ENCODE measurements at regions not wholly inside any gene's neighbourhood (a gene's known extent, or its start where the extent isn't known, plus 50 kb on each side); places are given as distances from the start of the nearest gene placed in this dataset.

DNA sequence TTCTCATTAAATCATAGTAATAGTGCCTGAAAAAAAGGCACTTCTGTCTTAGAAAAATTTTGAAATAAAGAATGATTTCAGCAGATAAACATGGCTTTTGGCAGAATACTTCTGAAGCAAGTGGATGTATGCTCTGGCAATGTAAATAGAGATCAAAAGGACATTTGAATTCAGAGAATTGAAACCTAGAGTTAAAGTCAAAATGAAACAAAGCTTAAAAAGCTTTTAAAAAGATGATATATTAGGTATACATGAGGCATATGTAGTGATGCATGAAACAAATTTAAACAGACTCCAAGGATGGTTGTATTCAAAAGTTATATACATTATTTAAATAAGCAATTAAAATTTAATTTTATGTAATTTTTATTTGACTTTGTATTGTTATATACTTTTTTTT lies 1344.5 kb upstream of the TMEFF2 start:
- Histone ChIP-seq H3K4me1 (no peaks in the 10 kb centered on the region), H3K4me3 (no peak overlapping the region), H3K4me2 (no peak overlapping the region), H3K27ac (no peak overlapping the region), H3K9me3 (no peaks in the 10 kb centered on the region)
- POLR2A ChIA-PET: no interaction called here
- CTCF ChIA-PET: no interaction called here
- DNase-seq (ENCODE audit: low read depth in 1 of 2, low spot score in 1 of 2): no peak
- no peak for TF ChIP-seq ZFP36 (IDR thresholded peaks at IDR 0.05; ENCODE audit: borderline replicate concordance, partially characterized antibody)
- no peak for TF ChIP-seq CEBPB (IDR thresholded peaks at IDR 0.05)
- TF ChIP-seq, protein P1, sequence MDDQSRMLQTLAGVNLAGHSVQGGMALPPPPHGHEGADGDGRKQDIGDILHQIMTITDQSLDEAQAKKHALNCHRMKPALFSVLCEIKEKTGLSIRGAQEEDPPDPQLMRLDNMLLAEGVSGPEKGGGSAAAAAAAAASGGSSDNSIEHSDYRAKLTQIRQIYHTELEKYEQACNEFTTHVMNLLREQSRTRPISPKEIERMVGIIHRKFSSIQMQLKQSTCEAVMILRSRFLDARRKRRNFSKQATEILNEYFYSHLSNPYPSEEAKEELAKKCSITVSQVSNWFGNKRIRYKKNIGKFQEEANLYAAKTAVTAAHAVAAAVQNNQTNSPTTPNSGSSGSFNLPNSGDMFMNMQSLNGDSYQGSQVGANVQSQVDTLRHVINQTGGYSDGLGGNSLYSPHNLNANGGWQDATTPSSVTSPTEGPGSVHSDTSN (IDR thresholded peaks at IDR 0.05): no peak
- no peak for TF ChIP-seq TFCP2L1 (CRISPR knock-in tag; IDR thresholded peaks at IDR 0.05)
- no peak for TF ChIP-seq SREBF2 (IDR thresholded peaks at IDR 0.05)
- TF ChIP-seq RNF2 (IDR thresholded peaks at IDR 0.05; ENCODE audit: borderline replicate concordance, low read depth): no peak
- TF ChIP-seq ZC3H11A (IDR thresholded peaks at IDR 0.05): no peak
- TF ChIP-seq FOSB (CRISPR knock-in tag; IDR thresholded peaks at IDR 0.05): no peak
- no peak for TF ChIP-seq CBX2 (IDR thresholded peaks at IDR 0.05; ENCODE audit: borderline replicate concordance, low read depth)
- no peak for ATAC-seq
- FAIRE-seq: no peak

DNA sequence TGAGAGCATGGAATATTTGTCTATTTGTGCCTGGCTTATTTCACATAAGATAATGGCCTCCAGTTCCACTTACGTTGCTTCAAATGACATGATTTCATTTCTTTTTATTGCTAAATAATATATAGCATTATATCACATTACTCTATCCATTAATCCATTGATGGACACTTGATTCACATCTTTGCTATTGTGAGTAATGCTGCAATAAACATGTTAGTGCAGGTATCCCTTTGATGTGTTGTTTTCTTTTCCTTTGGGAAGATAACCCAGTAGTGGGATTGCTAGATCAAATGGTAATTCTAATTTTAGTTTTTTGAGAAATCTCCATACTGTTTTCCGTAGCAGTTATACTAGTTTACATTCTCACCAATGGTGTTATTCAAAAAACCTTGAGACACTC lies 1343.3 kb upstream of the TMEFF2 start:
- no peak for ATAC-seq
- no peak overlapping the region for H3K4me3 ChIP-seq
- no peak overlapping the region for H3K27ac ChIP-seq
- no peaks in the 10 kb centered on the region for H3K9me3 ChIP-seq
- no peaks in the 10 kb centered on the region for H3K4me1 ChIP-seq
- POLR2A ChIA-PET: no interaction called here
- no peak for FAIRE-seq
- CTCF ChIA-PET: no interaction called here
- no peak overlapping the region for H3K4me2 ChIP-seq
- 60% methylated on average over 2 of the region's 2 CpGs for WGBS (ENCODE audit: missing lambda C conversion rate)
- TF ChIP-seq CEBPB (IDR thresholded peaks at IDR 0.05): no peak
- TF ChIP-seq HOXA7 (CRISPR knock-in tag; IDR thresholded peaks at IDR 0.05): no peak
- TF ChIP-seq EHF (CRISPR knock-in tag; IDR thresholded peaks at IDR 0.05): no peak
- TF ChIP-seq, protein P2, sequence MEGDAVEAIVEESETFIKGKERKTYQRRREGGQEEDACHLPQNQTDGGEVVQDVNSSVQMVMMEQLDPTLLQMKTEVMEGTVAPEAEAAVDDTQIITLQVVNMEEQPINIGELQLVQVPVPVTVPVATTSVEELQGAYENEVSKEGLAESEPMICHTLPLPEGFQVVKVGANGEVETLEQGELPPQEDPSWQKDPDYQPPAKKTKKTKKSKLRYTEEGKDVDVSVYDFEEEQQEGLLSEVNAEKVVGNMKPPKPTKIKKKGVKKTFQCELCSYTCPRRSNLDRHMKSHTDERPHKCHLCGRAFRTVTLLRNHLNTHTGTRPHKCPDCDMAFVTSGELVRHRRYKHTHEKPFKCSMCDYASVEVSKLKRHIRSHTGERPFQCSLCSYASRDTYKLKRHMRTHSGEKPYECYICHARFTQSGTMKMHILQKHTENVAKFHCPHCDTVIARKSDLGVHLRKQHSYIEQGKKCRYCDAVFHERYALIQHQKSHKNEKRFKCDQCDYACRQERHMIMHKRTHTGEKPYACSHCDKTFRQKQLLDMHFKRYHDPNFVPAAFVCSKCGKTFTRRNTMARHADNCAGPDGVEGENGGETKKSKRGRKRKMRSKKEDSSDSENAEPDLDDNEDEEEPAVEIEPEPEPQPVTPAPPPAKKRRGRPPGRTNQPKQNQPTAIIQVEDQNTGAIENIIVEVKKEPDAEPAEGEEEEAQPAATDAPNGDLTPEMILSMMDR (IDR thresholded peaks at IDR 0.05): no peak
- no peak for TF ChIP-seq CBX8 (IDR thresholded peaks at IDR 0.05)
- TF ChIP-seq POLR2A (IDR thresholded peaks at IDR 0.05; ENCODE audit: low read length): no peak
- no peak for TF ChIP-seq ZC3H11A (IDR thresholded peaks at IDR 0.05)
- TF ChIP-seq FOSL2 (IDR thresholded peaks at IDR 0.05): no peak
- TF ChIP-seq FOSL2 (CRISPR knock-in tag; IDR thresholded peaks at IDR 0.05): no peak
- TF ChIP-seq EHMT2 (IDR thresholded peaks at IDR 0.05; ENCODE audit: low read depth): no peak
- TF ChIP-seq NPAS2 (CRISPR knock-in tag; IDR thresholded peaks at IDR 0.05; ENCODE audit: borderline replicate concordance): no peak
- TF ChIP-seq, protein P3, sequence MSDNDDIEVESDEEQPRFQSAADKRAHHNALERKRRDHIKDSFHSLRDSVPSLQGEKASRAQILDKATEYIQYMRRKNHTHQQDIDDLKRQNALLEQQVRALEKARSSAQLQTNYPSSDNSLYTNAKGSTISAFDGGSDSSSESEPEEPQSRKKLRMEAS (IDR thresholded peaks at IDR 0.05): no peak
- TF ChIP-seq HEYL (CRISPR knock-in tag; IDR thresholded peaks at IDR 0.05): no peak
- no peak for TF ChIP-seq KDM5A (IDR thresholded peaks at IDR 0.05)
- TF ChIP-seq ESRRA (IDR thresholded peaks at IDR 0.05; ENCODE audit: borderline replicate concordance, low read length): no peak
- DNase-seq (ENCODE audit: low read depth in 1 of 2, low spot score in 1 of 2): no peak

DNA sequence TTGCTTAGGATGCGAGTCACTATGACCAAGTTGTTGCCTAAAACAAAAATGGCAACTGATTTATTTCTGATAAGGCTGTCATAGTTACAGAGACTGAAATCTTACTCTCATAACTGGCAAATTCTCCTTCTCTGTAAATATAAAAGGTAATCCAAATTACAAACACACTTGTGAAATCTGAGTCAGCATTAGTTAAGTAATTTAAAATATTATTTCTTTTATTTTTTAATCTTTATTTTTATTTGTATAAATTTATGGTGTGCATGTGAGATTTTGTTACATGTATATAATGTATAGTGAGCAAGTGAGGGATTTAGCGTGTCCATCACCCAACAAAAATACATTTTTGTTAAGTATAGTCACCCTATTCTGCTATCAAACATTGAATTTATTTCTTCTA lies 1342.8 kb upstream of the TMEFF2 start:
- no peaks in the 10 kb centered on the region for H3K9me3 ChIP-seq
- FAIRE-seq: no peak

More for the DNA sequence above, 1342.8 kb upstream of the TMEFF2 start:
- no peak overlapping the region for H3K27ac ChIP-seq
- no peaks in the 10 kb centered on the region for H3K4me1 ChIP-seq
- ChIA-PET POLR2A (no interaction called here), CTCF (no interaction called here)
- ATAC-seq (no peak), DNase-seq (ENCODE audit: low read depth in 1 of 2, low spot score in 1 of 2) (no peak)
- TF ChIP-seq CBX8 (IDR thresholded peaks at IDR 0.05) (no peak), MAFK (IDR thresholded peaks at IDR 0.05; ENCODE audit: partially characterized antibody) (peak; percentile 7)
- no peak overlapping the region for H3K4me3 ChIP-seq
- WGBS (ENCODE audit: missing lambda C conversion rate): 83% methylated on average over 2 of the region's 2 CpGs
- H3K4me2 ChIP-seq: no peak overlapping the region
